GM18861 (cell line): ENCODE measurements at regions not wholly inside any gene's neighbourhood (a gene's known extent, or its start where the extent isn't known, plus 50 kb on each side); places are given as distances from the start of the nearest gene placed in this dataset.

ENCODE experiments used
- ATAC-seq: cut with Tn5 transposase; IDR thresholded peaks from one replicate; pipeline ENCODE4 v1.9.1; 2021; ENCODE audit not compliant: unreplicated experiment

- no peak for ATAC-seq
Observed at GRCh38 chr22:49624421-49625177, 203.1 kb downstream of the BRD1 start.

DNA sequence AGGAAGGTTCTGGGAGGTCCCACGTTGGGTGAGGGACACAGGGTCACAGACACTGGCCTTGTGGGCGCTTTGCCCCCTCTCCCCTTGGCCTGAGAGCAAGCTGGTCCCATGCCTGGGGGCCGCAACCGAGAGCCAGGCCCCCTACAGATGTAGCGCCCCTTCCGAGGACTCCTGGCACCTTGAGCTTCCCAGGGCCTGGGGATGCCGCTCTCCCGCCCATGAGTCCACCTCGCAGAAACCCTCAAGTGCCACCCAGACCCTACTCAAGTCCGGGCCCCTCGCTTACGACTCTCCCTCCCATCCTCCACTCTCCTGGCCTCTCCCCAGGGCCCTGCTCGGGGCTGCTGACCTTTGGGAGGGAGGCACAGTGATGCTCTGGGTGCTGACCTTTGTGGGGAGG lies 204.0 kb downstream of the BRD1 start:
- ATAC-seq: no peak

- no peak for ATAC-seq
Observed at GRCh38 chr22:49623176-49623575, 204.5 kb downstream of the BRD1 start.

- ATAC-seq: no peak
Observed at GRCh38 chr22:49622241-49623105, 205.2 kb downstream of the BRD1 start.

DNA sequence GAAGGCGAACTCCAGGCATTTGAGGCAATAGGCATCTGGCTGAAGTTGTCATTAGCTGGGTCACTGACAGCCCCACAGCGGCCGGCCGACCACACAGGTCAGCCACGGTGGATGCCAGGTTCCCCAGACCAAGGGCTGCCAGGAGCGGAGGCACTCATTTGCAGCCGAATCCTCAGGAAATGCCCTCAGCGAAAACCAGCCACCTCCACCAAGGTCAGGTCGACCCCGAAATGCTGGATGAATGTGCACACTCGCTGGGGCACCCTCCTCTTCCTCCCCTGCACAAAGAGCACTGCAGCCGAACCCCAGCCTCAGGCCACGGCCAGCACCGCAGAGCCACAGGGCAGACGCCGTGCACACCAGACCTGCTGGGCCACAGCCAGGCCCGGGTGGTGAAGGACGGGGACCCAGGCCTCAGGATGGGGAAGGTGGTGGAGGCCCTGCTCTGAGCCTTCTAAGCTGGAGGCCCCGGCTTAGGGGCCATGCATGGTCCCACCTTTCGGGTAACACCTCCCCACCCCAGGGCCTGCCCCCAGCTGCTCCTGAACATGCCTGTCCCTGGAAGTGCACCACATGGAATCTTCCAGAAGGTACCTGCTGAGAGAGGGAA lies 206.0 kb downstream of the BRD1 start:
- ATAC-seq: no peak

DNA sequence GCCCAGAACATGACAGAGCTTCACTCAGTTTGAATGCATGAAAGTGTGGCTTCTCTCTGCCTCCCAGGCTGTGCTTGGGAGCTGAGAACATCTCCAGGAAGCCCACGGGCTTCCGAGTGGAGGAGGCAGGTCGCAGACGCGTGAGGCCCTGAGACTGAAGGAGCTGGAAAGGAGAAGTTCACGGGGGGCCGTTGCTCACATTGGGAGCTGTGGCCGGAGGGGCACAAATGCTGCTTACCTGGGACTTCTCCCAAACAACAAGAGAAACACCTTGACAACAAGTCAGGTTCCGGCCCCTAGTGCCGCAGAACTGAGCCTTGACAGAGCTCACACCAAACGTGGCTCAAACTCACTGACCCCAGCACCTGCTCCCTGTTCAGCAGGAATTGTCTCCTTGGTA lies 207.0 kb downstream of the BRD1 start:
- ATAC-seq: no peak

DNA sequence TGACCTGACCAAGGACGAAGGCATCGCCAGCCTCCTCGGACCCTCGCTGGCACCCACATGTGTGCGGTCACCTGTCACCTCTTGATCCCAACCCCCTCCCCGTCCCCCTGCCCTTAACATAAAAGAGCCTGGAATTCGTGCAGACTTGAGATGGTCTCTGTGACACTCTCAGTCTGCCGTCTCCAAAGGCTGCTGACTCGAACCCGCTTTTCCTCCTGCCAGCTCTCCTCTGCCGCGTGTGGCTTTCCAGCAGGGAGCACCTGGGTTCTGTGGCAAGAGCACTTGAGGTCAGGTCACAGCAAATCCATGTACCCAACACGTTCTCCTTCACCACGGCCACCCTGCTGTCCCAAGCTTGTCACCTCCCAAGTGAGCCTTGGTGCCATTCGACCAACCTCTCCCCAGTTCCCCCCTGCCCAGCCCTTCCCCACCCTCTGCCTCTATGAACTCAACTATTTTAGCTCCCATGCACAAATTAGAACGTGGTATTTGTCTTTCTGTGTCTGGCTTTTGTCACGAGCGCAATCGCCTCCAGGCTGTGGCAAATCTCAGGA lies 207.6 kb downstream of the BRD1 start:
- no peak for ATAC-seq

- no peak for ATAC-seq
Observed at GRCh38 chr22:49619301-49619700, 208.4 kb downstream of the BRD1 start.

DNA sequence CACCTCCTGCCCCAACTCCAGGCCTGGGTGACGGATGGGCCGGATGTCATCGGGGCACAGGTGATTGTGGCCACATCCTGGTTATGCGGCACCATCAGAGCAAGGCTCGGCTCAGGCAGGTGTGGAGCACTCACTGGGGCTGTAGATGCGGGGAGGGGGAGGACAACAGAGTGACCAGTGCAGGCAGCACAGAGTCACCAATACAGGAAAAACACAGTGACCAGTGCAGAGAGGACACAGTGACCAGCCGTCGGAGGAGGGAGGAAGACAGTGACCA lies 209.1 kb downstream of the BRD1 start:
- ATAC-seq: no peak

DNA sequence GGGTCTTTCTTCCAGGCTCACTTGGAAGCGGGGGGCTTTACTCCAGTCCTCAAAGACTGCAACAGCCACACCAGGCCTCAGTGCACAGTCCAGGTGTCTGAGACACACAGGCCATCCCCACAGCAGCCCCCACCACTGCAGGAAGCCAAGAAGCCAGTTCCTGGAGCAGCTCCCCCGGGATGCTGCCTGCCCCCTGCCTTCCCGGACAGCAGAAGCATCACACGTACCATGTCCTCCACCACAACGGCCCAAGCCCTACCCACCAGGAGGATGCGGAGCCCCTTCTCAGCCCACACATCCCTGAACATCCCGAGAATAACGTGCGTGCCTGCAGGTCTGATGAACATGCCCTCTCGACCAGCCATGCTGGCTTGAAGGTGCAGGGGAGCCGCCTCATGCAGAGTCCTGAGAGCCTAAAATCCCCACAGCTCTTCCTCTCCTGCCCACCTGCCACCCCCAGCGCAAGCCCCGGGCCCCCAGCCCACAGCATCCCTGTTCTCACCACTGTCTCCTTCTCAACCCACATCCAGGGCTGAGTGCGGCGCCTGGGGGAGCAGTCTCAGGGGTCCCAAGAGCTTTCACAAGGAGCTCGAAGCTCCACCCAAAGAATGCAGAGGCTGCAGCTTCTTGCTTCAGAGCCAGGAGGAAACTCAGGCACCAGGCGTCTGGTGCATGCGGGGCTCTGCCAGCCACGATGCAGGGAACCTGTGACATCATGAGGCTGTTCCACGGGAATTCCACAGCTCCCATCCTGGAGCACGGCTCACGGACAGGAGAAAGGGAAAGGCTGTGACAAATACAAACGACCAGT lies 209.6 kb downstream of the BRD1 start:
- ATAC-seq: no peak

- ATAC-seq: no peak
Observed at GRCh38 chr22:49617264-49617663, 210.4 kb downstream of the BRD1 start.

DNA sequence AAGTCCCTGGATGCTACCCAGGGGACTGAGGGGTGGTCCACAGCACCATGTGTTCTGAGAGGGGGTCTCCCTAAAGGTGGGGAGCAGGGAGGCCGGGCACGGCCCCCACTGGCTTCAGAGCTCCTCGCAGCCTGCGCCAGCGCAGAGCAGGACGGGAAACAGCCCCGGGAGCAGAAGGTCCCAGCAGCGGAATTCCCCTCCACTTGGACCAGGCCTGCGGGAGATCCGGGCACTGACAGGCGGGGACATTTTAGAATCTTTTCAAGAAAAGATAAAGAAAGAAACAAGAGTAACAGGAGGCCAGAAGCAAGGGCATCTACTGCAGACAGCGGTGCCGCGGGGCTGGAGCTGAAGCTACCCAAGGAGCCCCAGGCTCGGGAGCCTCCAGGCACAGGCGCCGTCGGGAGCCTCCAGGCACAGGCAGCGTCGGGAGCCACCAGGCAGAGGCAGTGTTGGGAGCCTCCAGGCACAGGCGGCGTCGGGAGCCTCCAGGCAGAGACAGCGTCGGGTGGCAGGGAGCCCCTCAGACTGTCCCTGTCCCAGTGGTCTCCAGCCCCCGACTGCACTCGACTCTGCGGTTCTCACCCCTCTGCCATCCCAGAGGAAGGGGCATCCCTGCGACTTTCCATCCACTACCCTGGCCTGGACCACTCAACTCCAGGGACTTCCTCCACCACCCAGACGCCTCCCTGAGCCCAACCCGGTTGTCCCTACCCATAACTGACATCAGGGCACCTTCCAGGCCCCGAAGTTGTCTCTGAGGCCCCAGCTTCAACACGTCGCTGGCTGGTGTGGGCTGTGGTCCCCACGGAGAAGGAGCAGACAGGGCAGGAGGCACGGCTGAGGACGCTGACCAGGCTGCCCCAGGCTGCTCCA lies 211.1 kb downstream of the BRD1 start:
- ATAC-seq: no peak

GRCh38 chr22:49614966-49615965 lies 212.4 kb downstream of the BRD1 start:
- ATAC-seq: no peak

DNA sequence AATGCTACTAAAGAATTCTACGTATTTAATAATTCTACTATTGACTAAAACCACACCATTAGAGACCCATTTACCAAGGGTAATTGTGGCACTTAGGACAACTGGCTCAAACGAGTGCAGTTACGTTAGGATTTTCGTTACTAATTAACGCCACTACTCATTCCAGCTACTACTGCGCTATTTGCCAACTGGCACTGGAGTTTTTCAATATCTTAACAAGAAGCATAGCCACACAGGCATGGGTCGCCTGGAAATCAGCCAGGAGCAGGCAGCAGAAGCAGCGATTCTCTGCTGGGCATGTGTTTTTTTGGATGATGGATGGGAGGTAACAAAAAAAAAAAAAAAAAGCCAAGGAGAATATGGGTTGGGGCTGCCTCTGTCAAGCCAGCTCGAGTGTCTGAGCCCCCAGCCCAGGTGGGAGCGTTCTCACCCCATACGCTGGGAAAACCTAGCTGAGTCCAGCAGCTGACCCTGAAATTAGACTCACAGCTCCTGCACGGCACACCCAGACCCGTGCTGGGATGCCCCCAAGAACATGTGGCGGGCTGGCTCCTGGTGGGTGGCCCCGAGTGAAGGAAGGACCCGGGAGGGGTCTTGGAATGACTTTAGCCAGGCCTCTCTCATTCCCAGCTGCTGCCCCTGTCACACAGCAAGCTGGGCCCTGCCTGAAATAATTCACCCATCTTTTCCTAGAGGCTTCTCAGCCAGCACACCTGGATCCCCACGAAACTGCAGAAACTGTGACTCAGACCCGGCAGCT lies 214.0 kb downstream of the BRD1 start:
- no peak for ATAC-seq

- no peak for ATAC-seq
Observed at GRCh38 chr22:49613108-49613507, 214.6 kb downstream of the BRD1 start.

DNA sequence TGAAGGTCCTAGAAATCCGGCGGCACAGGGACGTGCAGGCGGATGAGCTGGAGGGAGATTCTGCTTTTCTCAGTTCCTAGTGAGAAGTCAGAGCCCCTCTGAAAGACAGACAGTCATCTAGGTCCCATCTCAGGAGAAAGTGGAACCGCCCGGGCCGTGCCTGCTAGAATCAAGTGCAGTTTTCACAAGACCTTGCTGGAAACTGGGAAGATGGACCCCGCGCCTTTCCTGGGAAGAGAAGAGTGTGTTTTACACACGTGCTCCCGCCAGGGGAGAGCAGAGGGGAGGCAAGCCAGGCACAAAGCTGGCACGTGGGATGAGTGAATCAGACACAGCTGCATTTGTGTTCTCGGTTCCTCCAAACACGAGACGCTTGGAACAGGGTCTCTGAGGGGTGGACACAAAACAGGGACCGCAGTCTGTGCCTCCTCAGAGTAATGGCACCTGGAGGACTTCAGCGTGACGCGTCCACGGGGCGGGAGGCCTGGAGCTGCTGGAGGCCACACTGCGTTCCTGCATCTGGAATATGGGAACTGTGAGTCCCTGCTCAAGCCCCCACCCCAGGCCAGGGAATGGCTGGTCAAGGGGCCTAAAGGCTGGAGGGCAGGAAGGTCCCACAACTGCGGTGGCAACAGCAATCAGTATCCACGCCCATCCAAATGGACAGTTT lies 218.3 kb downstream of the BRD1 start:
- ATAC-seq: no peak

- no peak for ATAC-seq
Observed at GRCh38 chr22:49608660-49609059, 219.0 kb downstream of the BRD1 start.

- no peak for ATAC-seq
Observed at GRCh38 chr22:49608228-49608627, 219.4 kb downstream of the BRD1 start.
